ENCODE measurements at regions not wholly inside any gene's neighbourhood (a gene's known extent, or its start where the extent isn't known, plus 50 kb on each side); places are given as distances from the start of the nearest gene placed in this dataset.

GRCh38 chr4:27775156-27775555, 914.5 kb downstream of the STIM2 start:
- TF ChIP-seq, protein P1, sequence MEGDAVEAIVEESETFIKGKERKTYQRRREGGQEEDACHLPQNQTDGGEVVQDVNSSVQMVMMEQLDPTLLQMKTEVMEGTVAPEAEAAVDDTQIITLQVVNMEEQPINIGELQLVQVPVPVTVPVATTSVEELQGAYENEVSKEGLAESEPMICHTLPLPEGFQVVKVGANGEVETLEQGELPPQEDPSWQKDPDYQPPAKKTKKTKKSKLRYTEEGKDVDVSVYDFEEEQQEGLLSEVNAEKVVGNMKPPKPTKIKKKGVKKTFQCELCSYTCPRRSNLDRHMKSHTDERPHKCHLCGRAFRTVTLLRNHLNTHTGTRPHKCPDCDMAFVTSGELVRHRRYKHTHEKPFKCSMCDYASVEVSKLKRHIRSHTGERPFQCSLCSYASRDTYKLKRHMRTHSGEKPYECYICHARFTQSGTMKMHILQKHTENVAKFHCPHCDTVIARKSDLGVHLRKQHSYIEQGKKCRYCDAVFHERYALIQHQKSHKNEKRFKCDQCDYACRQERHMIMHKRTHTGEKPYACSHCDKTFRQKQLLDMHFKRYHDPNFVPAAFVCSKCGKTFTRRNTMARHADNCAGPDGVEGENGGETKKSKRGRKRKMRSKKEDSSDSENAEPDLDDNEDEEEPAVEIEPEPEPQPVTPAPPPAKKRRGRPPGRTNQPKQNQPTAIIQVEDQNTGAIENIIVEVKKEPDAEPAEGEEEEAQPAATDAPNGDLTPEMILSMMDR (IDR thresholded peaks at IDR 0.05), result no peak
- TF ChIP-seq ZFX (IDR thresholded peaks at IDR 0.05; ENCODE audit: borderline replicate concordance), result no peak
